Smooth muscle cell (in vitro differentiated cells): ENCODE measurements at regions not wholly inside any gene's neighbourhood (a gene's known extent, or its start where the extent isn't known, plus 50 kb on each side); places are given as distances from the start of the nearest gene placed in this dataset.

ENCODE experiments used
- DNase-seq: peaks from one replicate; lab custom pipeline; 2025; ENCODE audit not compliant: unreplicated experiment; lab: John Stamatoyannopoulos, UW
- H2AFZ ChIP-seq: fragments of 200-600 bp; sonication (generic); 2 replicates; pipeline ENCODE4 v1.6.0; 2016; ENCODE audit warnings: antibody characterized with exemption, low read depth, mild to moderate bottlenecking
- H3F3A ChIP-seq: fragments of 200-600 bp; sonication (generic); 2 replicates; pipeline ENCODE4 v1.6.0; 2017; ENCODE audit warnings: antibody characterized with exemption, low read depth
- H3K27ac ChIP-seq: fragments of 200-600 bp; sonication (generic); 2 replicates; pipeline ENCODE4 v1.5.1; 2016; ENCODE audit warnings: low read depth, mild to moderate bottlenecking
- H3K27me3 ChIP-seq: fragments of 200-600 bp; sonication (generic); 2 replicates; pipeline ENCODE4 v1.6.1; 2016; ENCODE audit warnings: low read depth, mild to moderate bottlenecking
- H3K36me3 ChIP-seq: fragments of 200-600 bp; sonication (generic); 2 replicates; pipeline ENCODE4 v1.5.1; 2016; ENCODE audit warnings: low read depth
- H3K4me1 ChIP-seq: fragments of 200-600 bp; sonication (generic); 2 replicates; pipeline ENCODE4 v1.5.1; 2016; ENCODE audit warnings: low read depth
- H3K4me2 ChIP-seq: fragments of 200-600 bp; sonication (generic); 2 replicates; pipeline ENCODE4 v1.6.0; 2016; ENCODE audit warnings: mild to moderate bottlenecking
- H3K4me3 ChIP-seq: fragments of 200-600 bp; sonication (generic); 2 replicates; pipeline ENCODE4 v1.5.1; 2016; ENCODE audit warnings: mild to moderate bottlenecking
- H3K79me2 ChIP-seq: fragments of 200-600 bp; sonication (generic); 2 replicates; pipeline ENCODE4 v1.6.0; 2016; ENCODE audit warnings: low read depth, mild to moderate bottlenecking
- H3K9ac ChIP-seq: fragments of 200-600 bp; sonication (generic); 2 replicates; pipeline ENCODE4 v1.6.0; 2016; ENCODE audit warnings: low read depth
- H3K9me3 ChIP-seq: fragments of 200-600 bp; sonication (generic); replicated peaks from 2 replicates; pipeline ENCODE4 v1.5.1; 2016; ENCODE audit warnings: low read depth
- H4K20me1 ChIP-seq: fragments of 200-600 bp; sonication (generic); 2 replicates; pipeline ENCODE4 v1.6.0; 2016; ENCODE audit warnings: low read depth
- CTCF ChIP-seq: fragments of 200-600 bp; sonication (generic); IDR thresholded peaks from 2 replicates; pipeline ENCODE4 v1.5.1; 2017; ENCODE audit warnings: borderline replicate concordance, mild to moderate bottlenecking, antibody characterized with exemption; ENCODE audit not compliant: insufficient read depth, poor library complexity, severe bottlenecking
- WGBS: methylation state at CpG from one replicate; pipeline ENCODE4 v1.1.7; 2016; ENCODE audit warnings: low lambda C conversion rate; 5-methylcytosine and 5-hydroxymethylcytosine counted together

DNA sequence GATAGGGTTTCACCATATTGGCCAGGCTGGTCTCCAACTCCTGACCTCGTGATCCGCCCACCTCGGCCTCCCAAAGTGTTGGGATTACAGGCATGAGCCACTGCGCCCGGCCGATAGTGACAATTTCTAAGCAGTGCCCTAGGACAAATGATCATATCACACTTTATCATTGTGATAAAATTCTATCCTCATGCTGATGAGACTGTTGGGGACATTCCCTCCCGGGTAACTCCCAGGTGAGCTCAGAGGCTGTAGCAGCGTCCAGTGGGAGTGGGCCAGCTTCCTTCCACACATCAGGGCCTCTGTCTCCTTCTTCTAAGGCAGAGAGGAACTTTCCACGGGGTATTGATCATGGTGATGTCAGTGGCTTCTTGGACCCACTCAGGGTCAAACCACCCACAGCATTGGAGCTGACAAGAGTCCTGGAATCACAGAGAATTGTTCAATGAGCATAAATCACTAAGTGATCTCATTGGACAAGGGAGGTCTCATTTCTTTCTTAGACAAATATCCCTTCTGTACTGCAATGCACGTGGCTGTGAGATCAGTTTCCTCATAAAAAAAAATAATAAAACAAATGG, 256.1 kb downstream of the KLF6 start:
- peaks cover 11% of the 10 kb centered on the region for H3K4me1 ChIP-seq
- H3K9ac ChIP-seq, result no peak overlapping the region
- no peaks in the 10 kb centered on the region for H3K9me3 ChIP-seq

DNA sequence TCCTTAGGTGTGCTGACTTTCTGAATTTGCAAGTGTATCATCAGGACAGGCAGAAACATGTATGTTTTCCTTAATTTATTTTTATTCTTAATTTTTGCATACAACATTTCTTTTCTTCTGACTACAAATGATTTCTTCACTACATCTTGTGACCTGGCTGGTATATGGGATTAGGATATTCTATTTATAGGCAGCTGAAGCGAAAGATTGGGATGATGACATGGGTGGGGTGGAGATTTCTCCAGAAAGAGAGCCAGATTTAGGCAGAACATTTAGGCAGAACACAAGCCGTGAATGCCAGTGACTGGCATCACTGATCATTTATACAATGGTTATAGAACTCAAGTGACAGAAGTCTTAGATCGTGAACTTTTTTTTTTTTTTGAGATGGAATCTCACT, 256.7 kb downstream of the KLF6 start:
- H3K36me3 ChIP-seq, result no peaks in the 10 kb centered on the region
- peaks cover 11% of the 10 kb centered on the region for H3K4me1 ChIP-seq
- no peak overlapping the region for H3K9ac ChIP-seq
- WGBS, result 78% methylated on average over 3 of the region's 3 CpGs
- H2AFZ ChIP-seq, result no peak overlapping the region
- H3K79me2 ChIP-seq, result no peaks in the 10 kb centered on the region
- no peak overlapping the region for H3K4me3 ChIP-seq
- H4K20me1 ChIP-seq, result no peaks in the 10 kb centered on the region
- TF ChIP-seq CTCF, result no peak
- no peaks in the 10 kb centered on the region for H3K9me3 ChIP-seq
- H3K27me3 ChIP-seq, result no peaks in the 10 kb centered on the region
- H3K27ac ChIP-seq, result peak overlapping the region; percentile 88
- peaks cover 20% of the 10 kb centered on the region for H3F3A ChIP-seq
- no peak for DNase-seq
- H3K4me2 ChIP-seq, result peak overlapping the region; percentile 38

More for the DNA sequence above, 256.1 kb downstream of the KLF6 start:
- Histone ChIP-seq H4K20me1 (no peaks in the 10 kb centered on the region), H3K4me3 (no peak overlapping the region), H3F3A (peaks cover 20% of the 10 kb centered on the region), H3K4me2 (no peak overlapping the region), H3K36me3 (no peaks in the 10 kb centered on the region), H3K27me3 (no peaks in the 10 kb centered on the region), H3K79me2 (no peaks in the 10 kb centered on the region), H3K27ac (no peak overlapping the region), H2AFZ (no peak overlapping the region)
- DNase-seq, result no peak
- TF ChIP-seq CTCF, result no peak
- 92% methylated on average over 10 of the region's 10 CpGs for WGBS

GRCh38 chr10:3527869-3528268, 257.1 kb downstream of the KLF6 start:
- no peaks in the 10 kb centered on the region for H3K9me3 ChIP-seq
- 43% methylated on average over 5 of the region's 5 CpGs for WGBS
- peak overlapping the region; percentile 34 for H3K9ac ChIP-seq
- H3F3A ChIP-seq, result peaks cover 20% of the 10 kb centered on the region
- H4K20me1 ChIP-seq, result no peaks in the 10 kb centered on the region
- TF ChIP-seq CTCF, result no peak
- peak overlapping the region; percentile 88 for H3K27ac ChIP-seq
- DNase-seq, result no peak
- H2AFZ ChIP-seq, result no peak overlapping the region
- no peaks in the 10 kb centered on the region for H3K79me2 ChIP-seq
- H3K4me2 ChIP-seq, result peak overlapping the region; percentile 38
- peaks cover 11% of the 10 kb centered on the region for H3K4me1 ChIP-seq
- no peak overlapping the region for H3K4me3 ChIP-seq
- no peaks in the 10 kb centered on the region for H3K36me3 ChIP-seq
- no peaks in the 10 kb centered on the region for H3K27me3 ChIP-seq
